GM21576 (cell line): ENCODE measurements at regions not wholly inside any gene's neighbourhood (a gene's known extent, or its start where the extent isn't known, plus 50 kb on each side); places are given as distances from the start of the nearest gene placed in this dataset.
"Not testable (repeated sequence)": the region's sequence is repeated elsewhere in the genome, so short reads cannot be mapped to it uniquely, and the experiment has no call there.

Experiments
- ATAC-seq: cut with Tn5 transposase; IDR thresholded peaks from one replicate; pipeline ENCODE4 v1.9.1; 2021; ENCODE audit warnings: mild to moderate bottlenecking, moderate library complexity; ENCODE audit not compliant: unreplicated experiment

DNA sequence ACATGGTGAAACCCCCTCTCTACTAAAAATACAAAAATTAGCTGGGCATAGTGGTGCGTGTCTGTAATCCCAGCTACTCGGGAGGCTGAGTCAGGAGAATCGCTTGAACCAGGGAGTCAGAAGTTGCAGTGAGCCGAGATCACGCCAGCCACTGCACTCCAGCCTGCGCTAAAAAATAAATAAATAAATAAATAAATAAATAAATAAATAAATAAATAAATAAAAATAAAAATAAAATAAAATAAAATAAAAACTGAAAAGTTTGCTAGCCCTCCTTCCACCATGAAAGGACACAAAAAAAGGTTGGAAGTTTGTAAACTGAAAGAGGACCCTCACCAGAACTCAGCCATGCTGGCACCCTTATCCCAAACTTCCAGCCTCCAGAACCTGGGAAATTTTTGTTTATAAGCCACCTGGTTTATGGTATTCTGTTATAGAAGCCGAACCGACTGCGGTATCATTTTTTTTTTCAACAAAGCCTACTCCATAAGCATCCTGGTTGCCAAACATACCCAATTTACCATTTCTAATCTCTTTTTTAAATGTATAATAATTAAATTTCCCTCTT, 448.2 kb downstream of the SEMA3D start:
- ATAC-seq: no peak

DNA sequence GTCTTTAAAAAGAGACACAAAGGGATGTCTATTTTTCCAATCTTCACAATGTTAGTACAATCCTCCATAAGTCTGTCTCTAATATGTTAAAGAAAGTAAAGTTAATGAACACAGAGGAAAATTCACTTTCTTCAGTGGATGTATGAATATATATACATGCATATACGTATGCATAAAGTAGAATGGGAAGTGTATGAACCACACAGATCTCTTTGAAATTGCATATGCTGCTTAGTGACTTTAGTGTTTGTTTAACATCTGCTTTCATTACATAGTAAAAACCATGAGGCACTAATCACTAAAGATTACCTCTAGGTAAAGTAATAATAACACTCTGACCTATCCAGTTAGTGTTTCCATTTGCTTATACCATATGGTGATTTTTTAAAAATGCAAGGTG, 451.2 kb downstream of the SEMA3D start:
- no peak for ATAC-seq

DNA sequence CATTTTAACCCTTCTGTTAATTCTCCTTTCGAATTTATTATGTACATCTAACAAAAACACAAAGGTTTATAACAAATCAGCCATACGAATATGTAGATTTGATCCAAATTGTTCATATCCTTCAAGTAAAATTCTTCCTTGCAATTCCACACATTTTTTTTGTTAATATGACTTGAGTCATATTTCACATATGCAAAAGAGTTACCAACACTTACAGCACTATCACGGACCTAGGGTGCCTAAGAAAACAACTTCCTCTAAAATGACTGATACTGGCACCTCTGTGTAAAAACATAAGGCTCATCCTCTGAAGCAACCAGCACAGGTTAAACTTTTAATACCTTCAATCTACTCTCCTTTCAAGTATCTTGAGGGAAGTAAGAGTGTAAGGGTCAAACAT, 451.8 kb downstream of the SEMA3D start:
- ATAC-seq: no peak

DNA sequence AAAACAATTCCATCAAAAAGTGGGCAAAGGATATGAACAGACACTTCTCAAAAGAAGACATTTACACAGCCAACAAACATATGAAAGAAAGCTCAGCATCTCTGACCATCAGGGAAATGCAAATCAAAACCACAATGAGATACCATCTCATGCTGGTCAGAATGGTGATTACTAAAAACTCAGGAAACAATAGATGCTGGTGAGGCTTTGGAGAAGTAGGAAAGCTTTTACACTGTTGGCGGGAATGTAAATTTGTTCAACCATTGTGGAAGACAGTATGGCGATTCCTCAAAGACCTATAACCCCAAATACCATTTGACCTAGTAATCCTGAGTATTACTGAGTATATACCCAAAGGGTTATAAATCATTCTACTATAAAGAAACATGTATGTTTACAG, 452.9 kb downstream of the SEMA3D start:
- not testable (repeated sequence) for ATAC-seq

DNA sequence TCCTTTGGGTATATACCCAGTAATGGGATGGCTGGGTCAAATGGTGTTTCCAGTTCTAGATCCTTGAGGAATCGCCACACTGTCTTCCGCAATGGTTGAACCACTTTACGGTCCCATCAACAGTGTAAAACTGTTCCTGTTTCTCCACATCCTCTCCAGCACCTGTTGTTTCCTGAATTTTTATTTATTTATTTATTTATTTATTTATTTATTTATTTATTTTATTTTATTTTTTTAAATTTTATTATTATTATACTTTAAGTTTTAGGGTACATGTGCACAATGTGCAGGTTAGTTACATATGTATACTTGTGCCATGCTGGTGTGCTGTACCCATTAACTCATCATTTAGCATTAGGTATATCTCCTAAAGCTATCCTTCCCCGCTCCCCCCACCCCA, 456.0 kb downstream of the SEMA3D start:
- not testable (repeated sequence) for ATAC-seq

DNA sequence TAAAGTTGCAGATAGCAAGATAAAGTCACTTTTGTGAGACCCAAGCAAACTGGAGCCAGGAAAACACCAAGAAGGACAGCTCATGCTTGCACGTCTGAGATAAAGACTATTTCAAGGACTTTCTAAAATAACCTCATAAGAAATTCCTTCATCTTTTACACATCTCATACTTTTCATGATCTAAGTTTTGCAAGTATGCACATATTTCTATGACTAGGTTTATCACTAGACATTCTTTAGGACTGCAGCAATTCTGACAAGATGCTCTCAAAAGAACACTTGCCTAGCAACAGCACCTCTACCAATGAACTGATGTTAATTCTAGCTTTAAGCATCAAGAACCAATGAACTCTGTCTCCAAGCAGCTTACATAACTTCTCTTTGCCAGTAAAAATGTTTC, 457.6 kb downstream of the SEMA3D start:
- ATAC-seq: no peak

DNA sequence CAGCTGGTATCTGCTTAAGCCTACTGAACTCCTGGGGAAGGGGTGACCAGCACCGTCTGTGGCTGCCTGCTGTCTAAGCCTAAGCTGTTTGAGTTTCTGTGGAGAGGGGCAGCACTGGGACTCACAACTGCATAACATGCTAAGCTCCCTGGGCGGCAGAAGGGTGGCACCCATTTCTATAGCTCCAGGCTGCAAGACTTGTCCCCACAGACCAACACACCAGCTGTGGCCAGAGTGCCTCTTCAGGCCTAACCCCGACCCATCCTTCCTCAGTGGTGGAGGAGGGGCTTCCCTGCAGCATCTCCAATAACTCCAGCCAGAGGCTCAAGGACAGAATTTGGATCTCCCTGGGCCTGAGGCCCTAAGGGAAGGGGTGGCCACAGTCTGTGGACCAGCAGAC, 464.1 kb downstream of the SEMA3D start:
- ATAC-seq: no peak

DNA sequence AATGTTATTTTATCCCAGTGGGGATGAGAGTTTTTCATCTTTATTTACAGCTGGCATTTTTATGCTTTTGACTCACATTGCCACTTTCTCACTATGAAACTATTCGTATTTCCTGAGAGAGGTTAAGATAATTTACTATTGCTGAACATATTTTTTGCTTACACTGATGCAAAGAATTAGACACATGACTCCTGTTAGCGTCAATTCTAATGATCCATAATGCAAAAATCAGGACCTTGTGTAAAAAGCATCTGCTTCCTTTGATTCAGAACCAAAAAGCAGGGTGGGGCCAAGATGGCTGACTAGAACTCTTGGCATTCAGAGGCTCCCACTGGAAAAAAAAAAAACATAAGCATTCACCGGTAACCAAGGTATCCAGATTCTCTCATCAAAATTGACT, 464.8 kb downstream of the SEMA3D start:
- no peak for ATAC-seq

DNA sequence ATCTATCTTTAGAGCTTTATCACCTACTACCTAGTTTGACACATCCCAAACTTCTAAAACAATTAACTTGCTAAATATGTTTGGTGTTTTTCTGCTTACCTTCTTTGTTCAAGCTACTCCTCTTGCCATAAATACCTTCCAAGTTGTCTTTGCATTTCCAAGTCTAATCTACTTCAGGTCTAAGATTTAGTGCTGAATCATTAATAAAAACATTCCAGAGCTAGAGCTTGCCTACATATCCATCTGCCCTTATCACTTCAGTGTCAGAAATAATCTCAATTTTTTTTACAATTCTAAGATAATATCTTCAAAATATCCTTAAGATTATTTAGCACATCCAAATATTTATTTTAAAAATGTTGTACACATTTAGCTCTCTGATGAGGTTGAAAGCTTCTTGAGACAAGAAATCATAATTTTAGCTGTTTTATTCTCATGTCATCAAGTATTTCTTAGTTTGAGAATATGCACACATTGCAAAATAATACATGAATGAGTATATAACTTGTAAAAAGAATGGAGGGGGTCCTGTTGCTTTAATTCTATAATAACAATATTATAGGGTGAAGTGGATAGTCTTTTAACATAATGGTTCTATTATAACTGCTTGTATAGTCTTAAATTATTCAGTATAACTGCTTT, 466.3 kb downstream of the SEMA3D start:
- no peak for ATAC-seq

DNA sequence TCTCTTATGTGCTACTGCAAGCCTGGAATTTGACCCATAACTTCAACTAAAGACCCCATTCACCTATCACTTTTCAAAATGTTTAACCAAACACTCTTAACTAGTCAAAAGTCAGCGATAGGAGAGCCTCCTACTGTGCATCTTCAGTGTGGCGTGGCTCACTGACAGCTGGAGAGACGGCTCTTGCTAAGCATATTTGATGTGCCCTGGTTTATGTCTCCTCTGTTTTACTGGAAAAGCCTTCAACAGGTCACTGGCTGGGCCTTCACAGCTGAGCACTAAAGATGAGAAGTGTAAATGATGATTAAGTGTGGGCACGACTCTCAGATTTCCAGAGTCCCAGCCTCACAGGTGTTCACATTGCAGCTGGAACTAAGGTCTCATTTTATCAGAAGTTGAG, 472.1 kb downstream of the SEMA3D start:
- no peak for ATAC-seq

DNA sequence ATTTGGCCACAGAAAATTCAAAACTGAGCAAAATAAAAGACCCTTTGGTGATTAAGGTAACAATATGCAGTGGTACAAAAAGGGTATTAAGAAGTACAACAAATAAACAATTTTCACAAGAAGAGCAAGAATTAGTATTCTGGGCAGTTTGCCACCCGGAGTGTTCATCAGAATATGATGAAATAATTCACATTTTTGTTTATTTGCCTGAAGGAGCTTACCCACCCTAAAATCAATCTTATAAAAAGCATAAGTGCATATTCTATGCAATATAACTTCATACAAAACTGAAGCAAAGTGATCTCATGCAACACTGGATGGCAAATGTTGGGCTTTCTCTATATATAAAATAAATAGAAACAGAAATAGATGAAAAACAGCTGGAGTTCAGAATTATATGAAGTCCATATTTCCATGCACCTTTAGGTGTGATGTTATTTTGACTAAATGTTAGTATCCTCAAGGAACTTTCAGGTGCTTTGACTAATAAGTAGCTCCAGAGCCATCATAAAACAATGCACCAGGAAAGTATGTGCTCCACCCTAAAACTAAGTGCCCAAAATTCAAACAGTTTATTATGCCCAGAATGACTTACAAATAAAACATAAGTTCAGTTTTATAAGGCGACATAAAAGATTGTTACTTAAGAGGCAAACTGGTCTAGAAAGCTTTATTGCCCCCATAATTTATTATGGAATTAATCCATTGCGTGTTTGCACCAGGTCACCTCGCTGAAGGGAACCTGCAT, 474.3 kb downstream of the SEMA3D start:
- ATAC-seq: no peak

DNA sequence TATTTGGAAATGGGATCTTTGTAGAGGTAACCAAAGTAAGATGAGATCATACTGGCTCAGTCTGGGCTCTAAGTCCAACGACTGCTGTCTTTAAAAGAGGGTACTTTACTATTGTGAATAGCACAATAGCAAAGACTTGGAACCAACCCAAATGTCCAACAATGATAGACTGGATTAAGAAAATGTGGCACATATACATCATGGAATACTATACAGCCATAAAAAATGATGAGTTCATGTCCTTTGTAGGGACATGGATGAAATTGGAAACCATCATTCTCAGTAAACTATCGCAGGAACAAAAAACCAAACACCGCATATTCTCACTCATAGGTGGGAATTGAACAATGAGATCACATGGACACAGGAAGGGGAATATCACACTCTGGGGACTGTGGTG, 476.3 kb downstream of the SEMA3D start:
- not testable (repeated sequence) for ATAC-seq

DNA sequence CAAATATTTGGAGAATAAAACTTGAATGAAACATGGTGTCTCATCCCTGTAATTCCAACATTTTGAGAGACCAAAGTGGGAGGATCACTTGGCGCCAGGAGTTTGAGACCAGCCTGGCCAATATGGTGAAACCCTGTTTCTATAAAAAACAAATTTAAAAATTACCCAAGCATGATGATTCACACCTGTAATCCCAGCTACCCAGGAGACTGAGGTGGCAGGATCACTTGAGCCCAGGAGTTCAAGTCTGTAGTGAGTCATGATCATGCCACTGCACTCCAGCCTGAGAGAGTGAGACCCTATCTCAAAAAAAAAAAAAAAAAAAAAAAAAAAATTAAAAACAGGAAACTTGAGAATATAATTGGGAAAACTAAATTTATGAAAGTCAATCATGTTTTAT, 481.1 kb downstream of the SEMA3D start:
- no peak for ATAC-seq

DNA sequence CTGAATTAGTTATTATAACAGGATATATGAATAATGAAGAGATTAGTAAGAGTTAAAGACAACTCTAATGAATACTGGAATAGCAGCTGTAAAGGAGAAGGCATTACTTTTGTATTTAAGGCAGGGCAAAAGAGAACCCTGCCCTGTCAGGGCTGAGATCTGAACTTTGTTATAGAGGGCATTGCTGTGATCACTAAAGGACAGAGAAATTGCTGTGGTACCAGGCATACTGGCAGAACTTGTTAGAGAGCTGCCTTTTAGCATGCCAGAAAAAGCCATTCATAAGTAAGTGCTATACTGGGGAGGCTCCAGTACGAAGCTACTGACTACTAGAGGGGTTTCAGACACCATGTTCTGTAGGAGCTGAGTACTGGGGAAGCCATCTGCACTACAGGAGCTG, 481.8 kb downstream of the SEMA3D start:
- ATAC-seq: no peak

DNA sequence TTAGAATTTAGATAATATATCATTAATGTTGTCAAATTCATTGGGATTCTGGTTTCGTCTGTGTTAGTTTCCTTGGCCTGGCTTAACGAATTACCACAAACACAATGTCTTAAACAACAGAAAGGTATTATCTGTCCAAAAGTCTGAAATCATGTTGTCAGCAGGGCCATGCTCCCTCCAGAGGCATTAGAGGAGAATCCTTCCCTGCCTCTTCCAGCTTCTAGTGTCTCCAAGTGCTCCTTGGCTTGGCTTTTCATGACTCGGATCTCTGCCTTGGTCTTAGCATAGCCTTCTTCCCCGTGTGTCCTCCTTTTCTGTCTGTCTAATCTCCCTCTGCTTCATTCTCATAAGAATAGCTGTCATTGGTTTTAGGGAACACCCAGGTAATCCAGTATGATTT, 482.5 kb downstream of the SEMA3D start:
- ATAC-seq: no peak

DNA sequence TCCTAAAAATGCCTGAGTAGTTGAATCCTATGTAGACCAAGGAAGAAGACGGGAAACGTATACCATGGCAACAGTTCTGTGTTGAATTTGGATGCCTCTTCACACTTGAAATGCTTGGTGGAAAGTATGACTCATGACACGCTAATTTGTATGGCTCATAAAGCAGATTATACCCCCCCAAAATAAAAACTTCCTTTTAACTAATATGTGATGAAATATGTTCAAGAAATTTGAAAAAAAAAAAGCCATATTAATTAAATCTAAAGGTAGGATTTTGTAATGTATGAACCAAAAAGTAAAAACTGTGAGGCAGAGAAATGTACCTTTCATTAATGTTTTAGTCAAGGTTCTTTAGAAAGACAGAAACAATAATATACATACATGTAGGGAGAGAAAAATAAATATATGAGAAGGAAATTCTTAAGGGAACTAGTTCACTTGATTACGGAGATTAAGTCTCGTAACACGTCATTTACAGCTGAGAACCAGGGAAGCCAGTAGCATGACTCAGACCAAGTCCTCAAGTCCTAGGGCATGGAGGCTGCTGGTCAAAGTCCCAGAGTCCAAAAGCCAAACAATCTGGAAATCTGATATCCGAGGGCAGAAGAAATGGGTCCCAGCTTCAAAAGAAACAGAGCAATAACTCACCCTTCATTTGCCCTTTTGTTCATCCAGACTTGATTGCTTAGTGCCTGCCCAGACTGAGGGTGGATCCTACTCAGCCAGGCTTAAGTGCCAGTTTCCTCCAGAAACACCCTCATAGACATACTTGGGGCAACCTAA, 485.1 kb downstream of the SEMA3D start:
- no peak for ATAC-seq

DNA sequence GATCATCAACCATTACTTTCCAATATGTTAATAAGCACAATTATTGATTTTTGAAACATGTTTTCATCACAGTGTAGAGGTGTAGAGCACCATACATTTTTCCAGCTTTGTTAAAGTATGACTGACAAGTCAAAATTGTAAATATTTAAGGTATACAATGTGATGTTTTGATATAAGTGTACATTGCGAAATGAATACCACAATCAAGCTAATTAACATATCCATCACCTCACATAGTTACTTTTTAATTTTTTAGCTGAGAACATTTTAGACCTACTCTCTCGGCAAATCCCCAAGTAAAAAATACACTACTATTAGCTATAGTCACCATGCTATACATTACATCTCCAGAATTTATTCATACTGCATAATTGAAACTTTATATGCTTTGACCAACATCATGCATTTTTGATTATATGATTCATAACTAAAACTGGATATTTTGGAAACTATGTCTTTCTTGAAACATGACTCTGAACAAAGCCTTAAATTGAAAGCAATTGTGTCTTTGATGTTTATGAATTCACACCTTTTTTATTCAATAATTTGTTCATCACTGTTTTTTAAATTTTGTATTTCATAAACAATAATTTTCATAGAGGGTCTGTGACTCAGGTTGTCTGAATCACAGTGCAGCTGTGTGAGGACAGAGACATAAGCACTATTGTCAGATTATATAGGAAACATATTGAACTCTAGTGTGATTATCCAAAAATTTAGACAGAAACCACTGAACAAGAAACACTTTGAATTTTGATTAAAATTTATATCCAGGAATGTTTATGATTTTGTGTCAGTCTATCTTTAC, 486.1 kb downstream of the SEMA3D start:
- ATAC-seq: no peak

DNA sequence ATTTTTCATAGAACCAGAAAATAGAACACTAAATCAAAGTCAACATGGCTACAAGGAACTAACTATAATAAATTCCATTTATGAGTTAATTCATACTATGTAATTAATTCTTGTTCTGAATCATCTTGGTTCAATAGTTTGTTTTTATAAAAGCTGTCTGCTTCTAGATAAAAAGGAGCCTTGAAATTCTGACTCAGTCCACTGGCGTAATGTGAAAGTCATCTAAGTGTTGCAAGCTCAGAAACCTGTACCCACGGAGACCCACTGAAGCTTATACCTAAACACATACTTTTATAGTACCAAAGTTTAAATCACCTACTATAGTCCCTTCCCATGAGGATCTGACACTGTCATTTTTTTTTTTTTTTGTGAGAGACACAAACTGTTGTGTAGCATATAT, 489.4 kb downstream of the SEMA3D start:
- ATAC-seq: no peak

DNA sequence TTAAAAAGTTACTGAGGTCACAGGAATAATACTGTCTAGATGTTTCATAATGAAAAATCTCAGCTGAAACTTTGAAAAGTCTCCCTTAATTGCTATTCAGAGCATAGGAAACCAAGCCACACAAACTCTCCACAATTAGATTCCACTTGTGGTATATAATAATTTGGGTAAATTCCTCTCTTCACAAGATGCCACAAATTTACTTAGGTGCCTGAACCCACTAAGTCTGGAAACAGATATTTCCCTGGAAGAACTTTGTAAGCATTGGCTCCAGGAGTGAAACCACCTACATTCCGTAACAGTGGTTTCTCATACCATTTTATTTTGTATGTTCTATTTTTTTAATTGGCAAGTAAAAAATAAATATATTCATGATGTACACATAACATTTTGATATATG, 493.4 kb downstream of the SEMA3D start:
- no peak for ATAC-seq

DNA sequence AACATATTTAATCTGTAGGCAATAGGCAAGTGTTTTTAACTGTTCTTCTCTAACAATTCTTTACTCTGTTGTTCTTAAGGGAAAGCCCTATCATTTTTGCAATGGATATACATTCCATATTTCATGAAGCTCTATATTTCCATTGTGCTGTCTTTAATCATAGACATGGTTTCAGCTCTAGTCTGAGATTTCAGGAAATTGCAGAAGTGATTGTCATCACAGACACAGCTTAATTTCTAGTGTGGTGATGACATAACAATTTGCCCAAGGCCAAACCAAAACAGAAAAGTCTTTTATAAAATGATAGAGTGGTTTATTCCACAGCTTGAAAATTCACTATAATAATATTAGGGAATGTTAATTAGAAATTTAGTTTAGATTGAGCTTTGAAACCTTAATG, 494.1 kb upstream of the SEMA3A start:
- no peak for ATAC-seq

DNA sequence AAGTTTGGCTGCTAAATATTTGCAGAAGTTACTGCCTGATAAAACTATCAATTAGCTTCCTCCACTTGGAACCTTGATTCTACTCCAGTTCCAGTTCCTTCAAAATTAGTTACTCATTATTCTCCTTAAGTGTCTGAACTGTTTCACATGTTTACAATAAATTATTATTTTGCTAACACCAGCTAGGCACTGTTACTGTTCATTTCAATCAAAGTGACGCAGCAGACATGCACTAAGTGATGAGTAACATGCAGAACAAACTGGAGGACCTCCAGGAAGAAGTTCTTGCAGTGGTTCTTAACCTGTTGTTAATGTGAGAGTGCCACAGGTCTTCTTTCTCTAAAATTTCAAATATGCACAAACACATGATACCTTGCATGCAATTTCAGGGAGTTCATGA, 491.8 kb upstream of the SEMA3A start:
- no peak for ATAC-seq
